ENCODE measurements at regions not wholly inside any gene's neighbourhood (a gene's known extent, or its start where the extent isn't known, plus 50 kb on each side); places are given as distances from the start of the nearest gene placed in this dataset.

DNA sequence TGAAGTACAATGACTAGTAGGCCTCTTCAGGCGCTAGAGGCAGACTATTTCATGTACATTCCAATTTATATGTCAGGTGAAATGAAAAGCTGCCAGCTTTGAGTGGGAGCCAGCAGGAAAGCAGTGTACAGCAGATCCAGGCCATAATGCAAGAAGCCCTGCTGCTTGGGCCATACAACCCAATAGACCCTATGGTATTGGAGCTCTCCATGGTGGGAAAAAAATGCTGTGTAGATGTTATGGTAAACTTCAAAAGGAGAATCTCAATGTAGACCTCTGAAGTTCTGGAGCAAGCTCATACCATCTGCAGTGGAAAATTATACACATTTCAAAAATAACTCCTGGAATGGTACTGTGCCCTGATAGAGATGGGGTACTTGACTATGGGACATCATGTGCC, 71.5 kb upstream of the CD82 start:
- no peak for DNase-seq (ENCODE audit: low spot score)

DNA sequence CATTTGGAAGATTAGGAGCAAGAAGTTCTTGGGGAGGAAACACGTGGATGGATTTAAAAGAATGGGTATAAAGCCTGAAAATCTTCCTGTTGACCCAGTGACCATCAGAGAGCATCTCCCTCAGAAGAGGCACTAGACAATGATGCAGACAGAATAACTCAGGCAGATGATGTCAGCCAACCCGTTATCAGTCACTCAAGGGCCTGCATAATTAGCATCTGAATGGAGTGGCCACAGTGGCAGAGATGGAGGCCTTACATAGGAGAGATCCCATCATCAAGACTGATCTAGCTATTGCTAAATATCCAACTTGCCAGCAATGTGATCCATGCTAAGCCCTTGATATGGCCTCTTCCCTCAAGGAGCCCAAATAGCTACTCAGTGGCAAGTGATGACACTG, 70.7 kb upstream of the CD82 start:
- no peak for DNase-seq (ENCODE audit: low spot score)

DNA sequence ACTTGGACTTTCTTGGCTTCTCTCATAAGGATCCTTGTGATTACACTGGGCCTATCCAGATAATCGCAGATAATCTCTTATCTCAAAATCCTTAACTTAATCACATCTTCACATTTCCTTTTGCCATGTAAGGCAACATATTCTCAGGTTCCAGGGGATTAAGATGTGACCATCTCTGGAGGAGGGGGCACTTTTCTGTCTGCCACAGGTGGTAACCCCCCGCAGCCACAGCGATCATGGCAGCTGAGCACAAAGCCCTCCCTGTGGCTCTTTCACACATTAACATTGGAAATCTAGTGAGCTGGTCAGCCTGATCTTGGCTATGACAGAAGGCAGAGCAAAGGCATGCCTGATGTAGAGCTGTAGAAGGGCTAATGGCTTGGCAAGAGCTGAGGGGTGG, 69.1 kb upstream of the CD82 start:
- DNase-seq (ENCODE audit: low spot score): no peak

DNA sequence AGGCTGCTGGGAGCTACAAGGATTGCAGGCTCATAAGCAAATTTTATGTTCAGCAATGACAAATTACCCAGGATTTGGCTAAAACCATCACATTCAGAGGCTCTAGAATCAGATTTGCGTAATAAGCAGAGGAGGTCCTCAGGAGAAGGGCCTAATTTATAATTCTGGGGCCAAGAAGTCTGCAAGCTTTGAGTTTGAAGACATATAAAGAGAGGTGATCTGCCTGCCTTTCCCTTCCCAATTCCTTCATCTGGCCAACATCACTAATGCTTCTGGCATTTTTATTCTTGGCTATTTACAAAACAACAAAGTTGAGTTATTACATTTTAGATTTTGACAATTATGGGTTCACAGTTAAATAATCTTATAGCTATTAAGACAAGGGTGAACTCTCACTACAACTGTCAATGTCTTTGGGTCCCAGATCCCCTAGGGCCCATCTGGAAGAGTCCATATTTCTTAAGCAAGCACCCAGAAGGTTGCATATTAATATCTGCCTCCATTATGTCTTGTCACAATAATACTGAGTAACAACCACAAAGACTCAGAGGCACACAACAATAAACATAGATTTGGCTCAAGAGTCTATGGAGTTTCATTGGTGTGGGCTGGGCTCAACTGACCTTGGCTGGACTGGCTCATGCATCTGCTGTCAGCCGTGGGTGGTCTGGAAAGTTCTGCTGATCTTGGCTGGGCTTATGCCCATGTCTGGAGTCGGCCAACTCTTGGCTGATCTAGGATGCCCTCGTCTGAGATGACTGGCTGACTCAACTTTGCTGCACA, 67.2 kb upstream of the CD82 start:
- DNase-seq (ENCODE audit: low spot score): no peak

DNA sequence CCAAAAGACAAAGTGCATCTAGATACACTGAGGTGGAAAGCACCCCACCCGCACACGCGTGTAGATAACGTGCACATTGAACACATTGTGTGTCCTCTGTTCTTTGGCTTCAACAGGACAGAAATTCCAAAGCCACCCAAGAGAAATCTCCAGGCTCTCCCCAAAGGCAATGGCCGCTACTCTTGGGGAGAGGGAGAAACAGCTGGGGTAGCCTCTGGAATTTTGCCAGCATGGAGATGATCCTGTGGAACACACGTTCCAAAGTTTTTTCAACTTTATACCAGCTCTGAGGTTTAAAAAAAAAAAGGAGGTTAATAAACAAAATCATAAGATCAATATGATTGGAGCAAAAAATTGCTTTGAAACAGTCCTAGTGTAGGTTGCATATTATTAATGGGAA, 63.0 kb upstream of the CD82 start:
- no peak for DNase-seq (ENCODE audit: low spot score)

DNA sequence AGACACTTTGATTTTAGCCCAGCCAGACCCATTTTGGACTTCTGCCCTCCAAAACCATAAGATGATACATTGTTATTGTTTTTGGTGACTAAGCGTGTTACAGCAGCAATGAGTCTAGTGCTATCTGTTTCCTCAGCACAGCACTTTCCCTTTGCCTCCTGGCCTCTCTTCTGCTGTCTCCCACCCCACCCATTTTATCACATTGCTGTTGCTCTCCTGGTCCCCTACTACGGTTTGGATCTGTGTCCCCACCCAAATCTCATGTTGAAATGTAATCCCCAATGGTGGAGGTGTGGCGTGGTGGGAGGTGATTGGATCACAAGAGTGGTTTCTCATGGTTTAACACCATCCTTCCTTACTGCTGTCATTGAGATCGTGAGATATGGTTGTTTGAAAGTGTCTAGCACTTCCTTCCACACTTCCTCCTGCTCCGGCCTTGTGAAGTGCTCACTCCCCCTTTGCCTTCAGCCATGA, 59.8 kb upstream of the CD82 start:
- DNase-seq (ENCODE audit: low spot score): no peak

DNA sequence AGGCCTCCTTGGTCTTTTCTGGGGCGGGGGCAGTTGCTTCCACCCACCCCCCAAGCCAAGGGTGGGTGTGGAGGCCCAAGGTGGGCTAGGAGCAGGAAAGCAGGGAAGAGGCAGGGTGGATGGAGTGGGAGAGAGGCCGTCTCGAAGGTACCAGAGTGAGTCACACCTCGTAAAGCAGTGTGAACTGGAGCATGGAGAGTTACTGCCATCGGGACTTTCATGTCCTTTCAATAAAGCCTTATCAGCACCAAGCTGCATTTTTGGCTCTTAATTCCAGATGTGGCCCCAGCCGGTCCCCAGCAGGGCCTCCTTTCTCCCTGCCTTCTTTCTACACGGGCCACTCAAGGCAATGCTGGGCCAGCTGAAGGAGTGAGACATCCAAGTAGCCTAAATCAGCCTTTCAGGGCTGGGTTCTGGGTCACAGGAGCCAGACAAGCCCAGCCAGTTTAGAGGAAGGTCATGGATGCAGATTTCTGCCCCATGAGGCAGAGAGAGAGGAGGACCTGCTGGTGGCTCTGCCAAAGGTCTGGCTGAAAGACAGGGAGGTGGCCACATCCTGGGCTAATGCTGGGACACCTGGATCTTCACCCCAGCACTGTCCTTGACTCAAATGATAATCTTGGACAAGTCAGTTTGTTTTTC, 59.0 kb upstream of the CD82 start:
- DNase-seq (ENCODE audit: low spot score): no peak

DNA sequence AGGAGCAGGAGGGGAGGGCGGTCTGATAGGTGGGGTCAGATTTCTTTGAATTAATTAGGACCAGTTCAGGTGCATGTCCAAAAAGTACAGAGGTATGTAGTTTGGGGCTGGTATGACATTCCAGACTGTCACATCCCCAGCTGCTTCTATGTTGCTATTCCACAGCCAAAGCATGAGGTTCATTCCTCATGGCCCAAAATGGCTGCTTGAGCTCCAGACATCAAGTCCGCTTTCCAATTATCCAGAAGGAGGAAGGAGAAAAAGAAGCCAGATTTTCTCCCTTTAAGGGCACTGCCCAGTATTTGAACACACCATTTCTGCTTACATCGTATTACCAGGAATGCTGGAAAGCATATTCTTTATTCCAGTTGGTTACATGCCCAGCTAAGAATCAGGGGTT, 58.0 kb upstream of the CD82 start:
- DNase-seq (ENCODE audit: low spot score): no peak

DNA sequence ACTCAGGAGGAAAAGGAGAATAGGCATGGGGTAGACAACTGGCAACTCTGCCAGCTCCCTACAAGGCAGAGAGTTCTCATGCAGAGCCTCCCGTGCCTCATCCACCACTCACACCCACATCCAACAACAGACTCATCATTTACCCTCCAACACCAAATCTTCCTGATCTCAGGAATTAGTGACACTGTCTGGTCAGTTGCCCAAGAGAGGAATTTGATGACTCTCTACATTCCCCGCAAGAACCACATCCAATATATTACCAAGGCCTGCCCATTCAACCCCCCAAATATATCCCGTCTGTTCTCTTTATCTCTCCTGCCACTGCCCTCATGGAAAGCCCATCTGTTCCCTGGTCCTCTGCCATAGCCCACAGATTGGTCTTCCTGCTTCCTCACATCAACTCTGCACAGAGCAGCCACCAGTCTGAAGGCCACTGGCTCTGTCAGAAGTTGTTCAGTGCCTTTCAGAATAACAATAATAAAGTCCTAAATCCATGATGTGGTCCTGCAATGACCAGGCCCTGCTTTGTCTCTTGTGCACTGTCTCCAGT, 57.5 kb upstream of the CD82 start:
- no peak for DNase-seq (ENCODE audit: low spot score)

DNA sequence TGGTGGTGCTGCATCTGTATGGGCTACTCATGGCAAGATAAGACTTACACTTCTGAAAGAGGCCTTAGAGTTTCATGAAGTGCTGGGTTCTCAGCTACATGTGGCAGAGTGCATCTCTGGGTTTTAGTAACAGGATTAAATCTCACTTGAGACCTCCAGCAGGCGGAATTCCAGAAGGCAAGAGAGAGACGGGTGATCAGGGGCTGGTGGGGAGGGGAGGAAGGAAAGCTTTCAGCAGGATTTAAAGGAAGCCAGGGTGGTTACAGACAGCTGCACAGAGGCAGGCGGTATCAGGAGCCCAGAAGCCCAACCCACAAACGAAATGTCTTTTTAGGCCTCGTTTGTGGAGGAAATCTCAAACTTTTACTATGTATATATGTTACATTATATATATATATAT, 56.2 kb upstream of the CD82 start:
- DNase-seq (ENCODE audit: low spot score): no peak

DNA sequence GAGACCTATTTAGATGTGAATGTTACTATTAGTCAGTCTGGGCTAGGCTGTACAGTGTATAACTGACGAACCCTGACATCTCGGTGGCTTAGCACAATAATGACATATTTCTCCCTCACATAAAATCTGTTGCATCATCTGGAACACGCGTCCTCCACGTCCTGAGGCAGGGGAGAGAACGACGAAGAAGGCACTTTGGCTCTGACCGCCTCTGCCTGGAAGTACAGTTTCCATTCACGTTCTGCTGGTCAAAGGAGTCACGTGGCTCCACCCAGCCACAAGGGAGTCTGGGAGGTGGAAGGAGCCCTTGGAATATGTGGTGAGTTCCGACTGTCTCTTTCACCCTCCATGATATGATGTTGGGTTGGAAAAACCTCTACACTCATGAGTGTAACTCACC, 55.1 kb upstream of the CD82 start:
- no peak for DNase-seq (ENCODE audit: low spot score)

DNA sequence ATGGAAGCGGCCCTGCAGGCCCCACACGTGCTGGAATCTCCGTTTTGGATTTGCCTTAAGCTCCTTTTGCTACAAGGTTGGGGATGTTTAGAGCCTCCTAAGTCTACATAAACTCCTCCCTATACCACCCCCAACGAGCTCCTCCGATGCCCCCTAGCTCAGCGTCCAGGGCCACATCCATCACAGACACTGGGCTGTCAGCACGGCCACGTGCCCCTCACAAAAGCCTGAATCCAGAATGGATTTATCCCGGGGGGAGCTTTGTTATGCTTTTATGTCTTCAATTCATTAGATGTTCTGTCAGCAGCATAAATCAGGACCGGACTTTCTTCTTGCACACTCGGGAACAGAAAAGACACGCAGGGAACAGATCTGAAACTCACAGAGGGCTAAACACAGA, 52.6 kb upstream of the CD82 start:
- DNase-seq (ENCODE audit: low spot score): no peak

DNA sequence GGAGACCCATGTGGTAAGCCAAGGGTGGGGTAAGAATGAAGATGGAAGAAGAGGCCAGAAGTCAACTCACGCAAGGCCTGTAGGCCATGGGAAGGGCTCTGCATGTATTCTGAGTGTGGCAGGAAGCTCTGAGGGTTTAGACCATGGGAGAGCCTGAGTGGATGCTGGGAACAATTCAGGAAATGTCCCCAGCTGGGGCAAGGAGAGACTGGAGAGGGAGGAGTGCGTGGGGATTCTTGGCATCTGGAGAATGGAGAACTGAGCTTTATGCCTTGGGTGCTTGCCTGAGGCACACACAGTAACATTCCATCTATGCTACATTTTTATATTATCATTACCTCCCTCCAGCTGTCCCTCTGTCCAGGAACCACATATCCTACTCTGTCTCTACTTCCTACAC, 50.4 kb upstream of the CD82 start:
- DNase-seq (ENCODE audit: low spot score): no peak
